ENCODE measurements at regions not wholly inside any gene's neighbourhood (a gene's known extent, or its start where the extent isn't known, plus 50 kb on each side); places are given as distances from the start of the nearest gene placed in this dataset.
"Not testable (repeated sequence)": the region's sequence is repeated elsewhere in the genome, so short reads cannot be mapped to it uniquely, and the experiment has no call there.

GRCh38 chr6:43998592-43999243, 128.5 kb downstream of the MRPL14 start:
- not testable (repeated sequence) for TF ChIP-seq POLR2A, CTCF (IDR thresholded peaks at IDR 0.05)

Measured in esophagus squamous epithelium (tissue), 4 donors.